Omental fat pad (tissue), 3 donors: ENCODE measurements at regions not wholly inside any gene's neighbourhood (a gene's known extent, or its start where the extent isn't known, plus 50 kb on each side); places are given as distances from the start of the nearest gene placed in this dataset.

Experiments used
- ATAC-seq: fragments of 150-250 bp; one replicate; pipeline ENCODE4 v1.9.1; 2016; ENCODE audit warnings: mild to moderate bottlenecking, moderate library complexity; ENCODE audit not compliant: low FRiP score
- DNase-seq: peaks from one replicate; pipeline ENCODE4 v3.0.0-alpha.2; 2019; ENCODE audit warnings: low spot score
- CTCF ChIP-seq, 3 donors: fragments of 450-650 bp; IDR thresholded peaks; one replicate each; pipeline ENCODE4 v1.5.1; 2016 to 2017; ENCODE audit warnings: antibody characterized with exemption in 3 of 3, mild to moderate bottlenecking in 3 of 3, moderate library complexity in 2 of 3

- no peak for DNase-seq
- no peak for ATAC-seq
- no peak for TF ChIP-seq CTCF (IDR thresholded peaks at IDR 0.05)
These were observed 79.0 kb upstream of the ZBED5 start for GRCh38 chr11:10936626-10937384.

- DNase-seq (no peak), ATAC-seq (no peak)
- no peak for TF ChIP-seq CTCF (IDR thresholded peaks at IDR 0.05)
These were observed 77.2 kb upstream of the ZBED5 start for GRCh38 chr11:10935015-10935559.

GRCh38 chr11:10934293-10934860 lies 76.5 kb upstream of the ZBED5 start:
- ATAC-seq (no peak), DNase-seq (no peak)
- TF ChIP-seq CTCF (IDR thresholded peaks at IDR 0.05) = no peak

GRCh38 chr11:10933455-10934292 lies 75.8 kb upstream of the ZBED5 start:
- ATAC-seq = peak; percentile 91
- TF ChIP-seq CTCF (IDR thresholded peaks at IDR 0.05) = peak in 2 of 3 donors; percentile 77 to 96
- peak; percentile 86 for DNase-seq

- no peak for ATAC-seq
- DNase-seq = no peak
- no peak for TF ChIP-seq CTCF (IDR thresholded peaks at IDR 0.05)
These were observed 75.1 kb upstream of the ZBED5 start for GRCh38 chr11:10932976-10933375.

GRCh38 chr11:10931761-10932670 lies 74.2 kb upstream of the ZBED5 start:
- DNase-seq (no peak), ATAC-seq (peak; percentile 43)
- no peak for TF ChIP-seq CTCF (IDR thresholded peaks at IDR 0.05)
